ENCODE measurements at regions not wholly inside any gene's neighbourhood (a gene's known extent, or its start where the extent isn't known, plus 50 kb on each side); places are given as distances from the start of the nearest gene placed in this dataset.

- no peak overlapping the region for H3K27ac Mint-ChIP-seq
- ATAC-seq = no peak
- H3K9me3 Mint-ChIP-seq = peaks cover 3 to 4% of the 10 kb centered on the region in 2 donors
- peaks cover 0 to 6% of the 10 kb centered on the region in 2 donors for H3K36me3 Mint-ChIP-seq
- no peak for DNase-seq (ENCODE audit: low spot score in 2 of 2)
Measured at GRCh38 chr17:5817475-5818395, 233.4 kb upstream of the NLRP1 start.

DNA sequence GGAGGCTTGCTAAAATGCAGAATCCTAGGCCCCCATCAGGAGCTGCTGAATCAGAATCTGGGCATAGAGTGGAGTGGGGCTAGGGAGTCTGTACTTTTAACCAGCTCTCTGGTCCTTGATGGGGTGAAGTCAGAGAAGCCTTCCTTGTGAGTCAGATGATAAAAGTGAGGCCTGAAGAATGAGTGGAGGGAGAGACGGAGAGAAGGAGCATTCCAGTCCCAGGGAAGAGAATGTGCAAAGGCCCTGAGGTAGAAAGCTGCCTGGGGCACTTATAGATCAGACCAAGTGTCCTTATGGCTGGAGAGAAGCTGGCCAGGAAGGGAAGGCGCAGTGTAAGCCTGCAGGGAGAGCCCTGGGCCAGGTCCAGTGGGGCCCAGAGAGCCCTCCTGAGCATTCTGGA is 235.1 kb upstream of the NLRP1 start:
- ATAC-seq = no peak
- Mint-ChIP-seq H3K36me3 (no peaks in the 10 kb centered on the region), H3K27ac (no peak overlapping the region), H3K9me3 (no peaks in the 10 kb centered on the region)
- DNase-seq (ENCODE audit: low spot score in 2 of 2) = no peak

DNA sequence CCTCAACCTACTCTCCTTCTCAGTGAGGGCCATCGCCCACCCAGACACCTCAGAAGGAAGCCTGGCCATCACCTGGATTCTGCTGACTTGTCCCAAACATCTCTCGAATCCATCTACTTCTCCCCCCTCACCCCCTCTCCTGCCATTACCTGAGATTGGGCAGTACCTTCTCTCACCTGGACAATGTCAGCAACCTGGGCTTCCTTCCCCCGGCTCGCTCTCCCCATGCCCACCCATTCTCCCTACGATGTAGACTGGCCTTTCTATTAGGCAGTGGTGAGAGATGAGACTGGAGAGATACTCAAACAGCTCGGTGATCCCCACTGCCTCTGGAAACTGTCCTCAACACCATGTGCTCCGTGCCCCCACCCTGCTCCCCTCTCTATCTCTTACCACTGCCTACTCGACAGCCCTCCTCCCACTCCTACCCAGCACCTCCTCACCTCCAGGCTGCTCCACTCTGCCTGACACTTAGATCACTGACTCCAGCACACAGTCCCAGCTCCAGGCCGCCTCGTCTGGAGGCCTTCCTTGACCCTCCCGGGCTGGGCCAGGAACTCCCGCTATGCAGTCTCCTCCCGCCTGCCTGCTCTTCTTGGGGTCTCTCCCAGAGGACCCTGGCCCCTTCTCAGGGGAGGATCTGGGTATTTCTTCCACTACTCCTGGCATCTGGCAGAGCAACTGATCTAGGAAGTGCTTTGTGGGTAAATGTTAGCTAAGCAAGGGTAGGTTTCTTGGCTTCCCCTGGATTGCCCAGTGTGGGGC is 235.8 kb upstream of the NLRP1 start:
- DNase-seq (ENCODE audit: low spot score in 2 of 2) = no peak
- ATAC-seq = no peak
- peak overlapping the region in 1 of 2 donors; percentile 65 for H3K27ac Mint-ChIP-seq
- H3K36me3 Mint-ChIP-seq = no peaks in the 10 kb centered on the region
- H3K9me3 Mint-ChIP-seq = no peaks in the 10 kb centered on the region

DNA sequence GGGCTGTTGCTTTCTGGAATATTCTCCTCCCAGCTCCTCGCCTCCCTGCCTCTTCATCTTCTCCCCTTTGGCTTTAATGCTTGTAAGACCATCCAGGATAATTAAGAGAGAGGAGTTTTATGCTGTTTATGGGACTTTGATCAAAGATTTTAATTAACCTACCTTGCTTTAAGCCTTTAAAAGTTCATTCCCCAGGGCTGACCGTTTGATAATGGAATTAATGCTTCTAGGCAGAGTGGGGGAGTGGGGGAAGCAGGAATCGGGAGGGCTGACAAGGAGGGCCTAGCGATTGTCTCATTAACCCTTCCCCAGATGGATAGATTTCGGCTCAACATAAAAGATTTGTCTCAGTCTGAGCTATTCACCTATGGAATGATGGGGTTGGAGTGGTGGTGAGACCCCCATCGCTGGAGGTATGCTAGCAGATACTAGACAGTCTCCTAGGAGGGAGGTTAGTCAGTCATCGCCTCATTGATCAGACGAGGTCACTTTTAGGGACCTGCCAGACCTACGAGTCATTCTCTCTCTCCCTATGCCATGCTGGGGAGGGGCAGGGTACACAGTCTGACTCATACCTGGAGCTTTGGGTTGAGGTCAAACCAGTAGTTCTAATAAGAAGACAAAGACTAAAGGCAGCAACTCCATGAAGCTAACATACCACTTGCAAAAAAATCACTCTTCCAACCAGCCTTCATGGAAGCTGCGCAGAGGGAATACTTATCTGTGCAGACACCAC is 236.6 kb upstream of the NLRP1 start:
- peak overlapping the region in 1 of 2 donors; percentile 65 for H3K27ac Mint-ChIP-seq
- peak; percentile 95 for ATAC-seq

GRCh38 chr17:5821803-5822202 is 237.5 kb upstream of the NLRP1 start:
- H3K27ac Mint-ChIP-seq = no peak overlapping the region
- no peaks in the 10 kb centered on the region for H3K36me3 Mint-ChIP-seq
- no peaks in the 10 kb centered on the region for H3K9me3 Mint-ChIP-seq
- ATAC-seq = no peak
- DNase-seq (ENCODE audit: low spot score in 2 of 2) = no peak

More for the DNA sequence above, 236.6 kb upstream of the NLRP1 start:
- no peaks in the 10 kb centered on the region for H3K36me3 Mint-ChIP-seq
- H3K9me3 Mint-ChIP-seq = no peaks in the 10 kb centered on the region
- DNase-seq (ENCODE audit: low spot score in 2 of 2) = peak in 1 of 2 donors; percentile 22

DNA sequence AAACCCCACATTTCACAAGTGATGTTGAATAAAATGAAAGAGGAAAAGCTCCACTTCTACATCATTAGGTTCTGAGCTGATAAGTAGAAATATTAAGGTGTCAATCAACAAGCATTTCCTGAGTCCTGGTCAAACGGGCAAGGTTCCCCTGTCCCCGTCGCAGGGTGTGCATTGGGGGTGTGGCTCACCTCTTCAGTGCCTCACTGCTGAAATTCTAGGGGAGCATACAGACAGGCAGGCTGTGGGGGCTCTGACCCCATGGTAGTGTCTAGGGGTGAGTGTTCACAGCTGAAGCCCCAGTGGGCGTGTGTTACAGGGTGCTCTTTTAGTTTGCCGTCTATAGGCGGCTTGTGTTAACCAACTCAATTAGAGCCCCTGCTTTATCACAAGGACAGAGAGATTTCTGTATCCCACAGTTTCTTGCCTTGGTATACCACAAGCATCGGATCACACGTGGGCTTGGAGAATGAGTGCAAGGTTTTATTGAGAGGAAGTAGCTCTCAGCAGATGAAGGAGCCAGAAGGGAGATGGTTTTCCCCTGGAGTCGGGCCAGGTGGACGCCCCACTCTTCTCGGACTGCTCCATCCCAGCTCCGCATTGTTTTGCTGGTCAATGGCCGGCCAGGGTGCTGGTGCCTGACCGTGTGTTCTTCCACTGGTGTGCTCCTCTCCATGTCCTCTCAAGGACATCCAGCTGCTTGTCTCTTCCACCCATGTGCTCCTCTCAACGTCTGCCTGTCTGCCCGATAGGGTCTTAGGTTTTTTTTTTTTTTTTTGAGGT is 238.2 kb upstream of the NLRP1 start:
- ATAC-seq = no peak
- H3K27ac Mint-ChIP-seq = no peak overlapping the region
- DNase-seq (ENCODE audit: low spot score in 2 of 2) = no peak
- H3K9me3 Mint-ChIP-seq = peaks cover 0 to 6% of the 10 kb centered on the region in 2 donors
- no peaks in the 10 kb centered on the region for H3K36me3 Mint-ChIP-seq

DNA sequence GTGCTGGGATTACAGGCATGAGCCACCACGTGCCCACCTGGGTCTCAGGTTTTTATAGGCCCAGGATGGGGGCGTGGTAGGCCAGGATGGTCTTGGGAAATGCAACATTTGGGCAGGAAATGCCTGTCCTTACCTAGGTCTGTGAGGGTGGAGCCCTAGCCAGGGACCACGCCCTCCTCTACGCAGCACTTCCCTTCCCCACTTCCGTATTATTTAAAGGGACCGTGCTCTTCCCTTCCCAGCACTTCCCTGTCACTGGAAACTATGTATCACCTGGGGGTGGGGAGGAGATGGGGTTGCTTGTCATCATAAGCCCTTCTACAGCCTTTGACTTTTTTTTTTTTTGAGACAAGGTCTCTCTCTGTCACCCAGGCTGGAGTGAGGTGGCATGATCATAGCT is 238.9 kb upstream of the NLRP1 start:
- H3K36me3 Mint-ChIP-seq = no peaks in the 10 kb centered on the region
- no peak overlapping the region for H3K27ac Mint-ChIP-seq
- DNase-seq (ENCODE audit: low spot score in 2 of 2) = no peak
- no peak for ATAC-seq
- peaks cover 0 to 7% of the 10 kb centered on the region in 2 donors for H3K9me3 Mint-ChIP-seq

DNA sequence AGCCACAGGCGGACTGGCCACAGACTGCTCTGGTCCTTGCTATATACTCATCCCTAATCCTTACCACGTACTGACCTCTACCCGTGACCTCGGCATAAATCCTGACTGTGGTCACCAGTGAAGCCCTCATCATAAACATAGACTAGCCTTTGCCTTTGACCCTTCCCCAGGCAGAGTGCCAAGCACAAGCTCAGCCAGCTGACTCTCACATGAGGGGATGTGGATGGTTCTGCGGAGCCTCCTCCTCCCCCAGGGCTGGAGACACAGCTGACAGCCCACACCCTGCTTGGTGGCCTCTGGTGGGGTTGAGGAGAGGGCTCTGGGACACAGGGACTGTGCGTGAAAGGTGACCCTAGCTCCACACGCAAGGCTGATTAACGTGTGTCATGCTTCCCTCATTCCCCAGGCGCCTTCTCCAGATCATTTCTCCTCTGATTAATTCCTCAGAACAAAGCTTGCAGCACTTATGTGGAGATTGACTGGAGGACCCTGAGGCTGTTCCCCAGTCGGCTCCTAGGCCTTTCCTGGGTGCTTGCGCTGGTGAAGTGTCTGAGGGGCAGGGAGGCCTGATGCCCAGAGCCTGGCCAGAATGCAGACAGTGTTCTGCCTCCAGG is 241.5 kb upstream of the NLRP1 start:
- ATAC-seq (no peak), DNase-seq (ENCODE audit: low spot score in 2 of 2) (no peak)
- Mint-ChIP-seq H3K9me3 (peaks cover 0 to 7% of the 10 kb centered on the region in 2 donors), H3K27ac (no peak overlapping the region), H3K36me3 (no peaks in the 10 kb centered on the region)

- ATAC-seq = no peak
- no peak overlapping the region for H3K27ac Mint-ChIP-seq
- H3K36me3 Mint-ChIP-seq = no peaks in the 10 kb centered on the region
- no peak for DNase-seq (ENCODE audit: low spot score in 2 of 2)
- H3K9me3 Mint-ChIP-seq = peaks cover 0 to 7% of the 10 kb centered on the region in 2 donors
Measured at GRCh38 chr17:5826384-5826783, 242.1 kb upstream of the NLRP1 start.

GRCh38 chr17:5830921-5831320 is 239.3 kb upstream of the WSCD1 start:
- DNase-seq (ENCODE audit: low spot score in 2 of 2) = no peak
- H3K36me3 Mint-ChIP-seq = no peaks in the 10 kb centered on the region
- peaks cover 0 to 7% of the 10 kb centered on the region in 2 donors for H3K9me3 Mint-ChIP-seq
- no peak overlapping the region for H3K27ac Mint-ChIP-seq
- ATAC-seq = no peak

DNA sequence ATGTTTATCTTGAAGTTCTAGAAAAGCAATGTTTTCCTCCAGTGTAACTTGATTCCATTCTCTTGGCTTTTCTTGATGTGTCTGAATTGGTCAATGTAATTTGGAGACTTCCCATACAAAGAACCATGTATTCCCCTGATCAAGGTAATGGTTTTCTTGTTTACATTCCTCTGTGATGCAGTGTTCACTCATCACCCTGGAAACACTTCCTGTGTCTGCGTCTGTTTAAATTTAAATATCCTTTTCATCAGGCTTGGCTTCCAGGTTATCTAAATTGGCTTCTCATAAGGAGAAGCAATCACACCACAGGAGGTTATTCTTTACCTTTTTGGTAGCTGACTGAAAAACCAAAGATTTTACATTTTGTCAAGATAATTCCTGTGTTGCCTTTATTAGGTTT is 237.3 kb upstream of the WSCD1 start:
- H3K27ac Mint-ChIP-seq = no peak overlapping the region
- H3K36me3 Mint-ChIP-seq = no peaks in the 10 kb centered on the region
- DNase-seq (ENCODE audit: low spot score in 2 of 2) = no peak
- no peaks in the 10 kb centered on the region for H3K9me3 Mint-ChIP-seq
- ATAC-seq = no peak

- Mint-ChIP-seq H3K27ac (no peak overlapping the region), H3K36me3 (no peaks in the 10 kb centered on the region), H3K9me3 (no peaks in the 10 kb centered on the region)
- no peak for ATAC-seq
- DNase-seq (ENCODE audit: low spot score in 2 of 2) = no peak
Measured at GRCh38 chr17:5837055-5837491, 233.1 kb upstream of the WSCD1 start.

GRCh38 chr17:5838661-5839300 is 231.4 kb upstream of the WSCD1 start:
- ATAC-seq = no peak
- H3K27ac Mint-ChIP-seq = no peak overlapping the region
- no peaks in the 10 kb centered on the region for H3K9me3 Mint-ChIP-seq
- no peaks in the 10 kb centered on the region for H3K36me3 Mint-ChIP-seq
- no peak for DNase-seq (ENCODE audit: low spot score in 2 of 2)

DNA sequence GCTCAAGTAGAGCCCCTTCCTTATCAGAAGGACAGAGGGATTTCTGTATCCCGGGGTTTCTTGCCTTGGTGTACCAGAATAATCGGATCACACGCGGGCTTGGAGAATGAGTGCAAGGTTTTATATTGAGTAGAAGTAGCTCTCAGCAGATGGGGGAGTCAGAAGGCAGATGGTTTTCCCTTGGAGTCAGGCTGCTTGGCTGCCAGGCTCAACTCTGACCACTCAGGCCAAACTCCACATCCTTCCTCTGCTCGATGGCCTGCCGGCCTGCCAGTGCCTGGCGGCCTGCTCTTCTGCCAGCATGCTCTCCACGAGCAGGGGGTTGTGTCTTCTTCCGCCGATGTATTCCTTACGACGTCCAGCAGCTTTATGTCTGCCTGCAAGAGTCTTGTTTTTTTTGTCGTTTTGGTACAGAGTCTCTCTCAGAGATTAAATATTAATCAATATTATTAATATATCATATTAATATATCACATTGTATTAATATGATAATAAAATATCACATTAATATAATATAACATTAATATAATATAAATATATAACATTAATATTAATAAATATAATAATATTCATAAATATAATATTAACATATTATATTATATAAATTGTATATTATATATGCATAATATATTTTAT is 229.2 kb upstream of the WSCD1 start:
- H3K9me3 Mint-ChIP-seq = no peaks in the 10 kb centered on the region
- DNase-seq (ENCODE audit: low spot score in 2 of 2) (no peak), ATAC-seq (no peak)
- H3K36me3 Mint-ChIP-seq = no peaks in the 10 kb centered on the region
- H3K27ac Mint-ChIP-seq = no peak overlapping the region

- DNase-seq (ENCODE audit: low spot score in 2 of 2) (no peak), ATAC-seq (peak in 1 of 2 donors; percentile 56)
- H3K36me3 Mint-ChIP-seq = no peaks in the 10 kb centered on the region
- no peak overlapping the region for H3K27ac Mint-ChIP-seq
- H3K9me3 Mint-ChIP-seq = no peaks in the 10 kb centered on the region
Measured at GRCh38 chr17:5841862-5842261, 228.3 kb upstream of the WSCD1 start.

Measured in activated naive CD4-positive, alpha-beta T cell treated with anti-CD3 and anti-CD28 coated beads, Interleukin-2, amount 50 U/mL, for 72 hours (primary cell).